H9 (cell line): ENCODE measurements at regions not wholly inside any gene's neighbourhood (a gene's known extent, or its start where the extent isn't known, plus 50 kb on each side); places are given as distances from the start of the nearest gene placed in this dataset.

Source experiments
- DNase-seq: peaks from one replicate; pipeline ENCODE4 v3.0.0-alpha.2; 2017
- H2AFZ ChIP-seq: one replicate; pipeline ENCODE4 v1.6.1; 2013; ENCODE audit warnings: mild to moderate bottlenecking, low read length, control low read depth, moderate library complexity
- H2AK5ac ChIP-seq: 2 replicates; pipeline ENCODE4 v1.6.1; 2013; ENCODE audit warnings: low read length, control low read depth, mixed read lengths; ENCODE audit not compliant: insufficient read length
- H2BK120ac ChIP-seq: one replicate; pipeline ENCODE4 v1.6.1; 2013; ENCODE audit warnings: low read depth, mild to moderate bottlenecking, low read length, control low read depth, inconsistent platforms; ENCODE audit not compliant: poor library complexity, severe bottlenecking
- H2BK12ac ChIP-seq: 2 replicates; pipeline ENCODE4 v1.6.1; 2013; ENCODE audit warnings: low read length, control low read depth, mixed read lengths, low read depth; ENCODE audit not compliant: insufficient read length
- H2BK15ac ChIP-seq: 2 replicates; pipeline ENCODE4 v1.6.1; 2013; ENCODE audit warnings: low read depth, low read length, control low read depth
- H2BK20ac ChIP-seq: one replicate; pipeline ENCODE4 v1.6.1; 2013; ENCODE audit warnings: low read depth, mild to moderate bottlenecking, low read length, control low read depth, inconsistent platforms; ENCODE audit not compliant: poor library complexity, severe bottlenecking
- H2BK5ac ChIP-seq: 2 replicates; pipeline ENCODE4 v1.6.1; 2013; ENCODE audit warnings: low read length, control low read depth, mixed read lengths; ENCODE audit not compliant: insufficient read length
- H3K14ac ChIP-seq: 2 replicates; pipeline ENCODE4 v1.6.1; 2013; ENCODE audit warnings: low read length, control low read depth; ENCODE audit not compliant: insufficient read depth
- H3K18ac ChIP-seq: 2 replicates; pipeline ENCODE4 v1.6.1; 2013; ENCODE audit warnings: low read depth, mild to moderate bottlenecking, mixed read lengths, low read length, control low read depth; ENCODE audit not compliant: insufficient read length
- H3K23ac ChIP-seq: 2 replicates; pipeline ENCODE4 v1.6.1; 2013; ENCODE audit warnings: low read length, control low read depth, mixed read lengths, low read depth; ENCODE audit not compliant: insufficient read length
- H3K23me2 ChIP-seq: 2 replicates; pipeline ENCODE4 v1.6.1; 2013; ENCODE audit warnings: low read depth, mild to moderate bottlenecking, mixed read lengths, low read length, control low read depth; ENCODE audit not compliant: insufficient read length, poor library complexity, severe bottlenecking
- H3K27ac ChIP-seq: 2 replicates; pipeline ENCODE4 v1.5.1; 2013; ENCODE audit warnings: low read length, control low read depth, mixed read lengths, low read depth; ENCODE audit not compliant: insufficient read length
- H3K27me3 ChIP-seq: 2 replicates; pipeline ENCODE4 v1.6.1; 2013; ENCODE audit warnings: low read length, control low read depth, inconsistent platforms; ENCODE audit not compliant: insufficient read depth
- H3K4ac ChIP-seq: 2 replicates; pipeline ENCODE4 v1.6.1; 2013; ENCODE audit warnings: low read depth, mild to moderate bottlenecking, control low read depth, inconsistent platforms, low read length, moderate library complexity
- H3K4me1 ChIP-seq: 2 replicates; pipeline ENCODE4 v1.6.1; 2013; ENCODE audit warnings: low read length, control low read depth, inconsistent platforms; ENCODE audit not compliant: insufficient read depth
- H3K4me2 ChIP-seq: 2 replicates; pipeline ENCODE4 v1.6.1; 2013; ENCODE audit warnings: low read length, control low read depth, mixed read lengths; ENCODE audit not compliant: insufficient read length, insufficient read depth
- H3K56ac ChIP-seq: 2 replicates; pipeline ENCODE4 v1.6.1; 2013; ENCODE audit warnings: low read depth, mild to moderate bottlenecking, mixed read lengths, low read length, control low read depth; ENCODE audit not compliant: insufficient read length
- H3K79me1 ChIP-seq: 2 replicates; pipeline ENCODE4 v1.6.1; 2013; ENCODE audit warnings: low read depth, mild to moderate bottlenecking, moderate library complexity, low read length, control low read depth, inconsistent platforms; ENCODE audit not compliant: insufficient read depth, poor library complexity, severe bottlenecking
- H3K79me2 ChIP-seq: 2 replicates; pipeline ENCODE4 v1.6.1; 2013; ENCODE audit warnings: low read length, control low read depth, inconsistent platforms; ENCODE audit not compliant: insufficient read depth
- H3K9ac ChIP-seq: 2 replicates; pipeline ENCODE4 v1.6.1; 2013; ENCODE audit warnings: low read length, control low read depth, mixed read lengths; ENCODE audit not compliant: insufficient read length; ENCODE audit errors: extremely low read depth
- H3K9me3 ChIP-seq: one replicate; pipeline ENCODE4 v1.6.1; 2013; ENCODE audit warnings: low read depth, low read length, inconsistent platforms; ENCODE audit not compliant: control insufficient read depth
- H3T11ph ChIP-seq: one replicate; pipeline ENCODE4 v1.6.1; 2013; ENCODE audit warnings: mild to moderate bottlenecking, low read length, control low read depth, inconsistent platforms
- H4K20me1 ChIP-seq: one replicate; pipeline ENCODE4 v1.6.1; 2013; ENCODE audit not compliant: control insufficient read depth, insufficient read length, insufficient read depth
- H4K5ac ChIP-seq: 2 replicates; pipeline ENCODE4 v1.6.1; 2013; ENCODE audit warnings: low read depth, mild to moderate bottlenecking, mixed read lengths, low read length, control low read depth; ENCODE audit not compliant: insufficient read length
- H4K8ac ChIP-seq: replicated peaks from 2 replicates; pipeline ENCODE4 v1.6.1; 2013; ENCODE audit warnings: low read length, control low read depth, mixed read lengths, low read depth; ENCODE audit not compliant: insufficient read length
- H4K91ac ChIP-seq: 2 replicates; pipeline ENCODE4 v1.6.1; 2013; ENCODE audit warnings: low read depth, mild to moderate bottlenecking, moderate library complexity, mixed read lengths, low read length, control low read depth; ENCODE audit not compliant: insufficient read length
- H3K27ac Mint-ChIP-seq, 3 experiments: 2 replicates in 2 of 3; 3 replicates in 1 of 3; pipeline ENCODE4 v1.8.0; 2020 to 2021; ENCODE audit warnings: mixed read lengths in 3 of 3, mild to moderate bottlenecking in 1 of 3, moderate library complexity in 1 of 3
- H3K27me3 Mint-ChIP-seq: 2 replicates; pipeline ENCODE4 v1.8.0; 2021; ENCODE audit warnings: low read depth, mild to moderate bottlenecking, moderate library complexity, mixed read lengths
- H3K36me3 Mint-ChIP-seq, 3 experiments: 2 replicates in 2 of 3; 3 replicates in 1 of 3; pipeline ENCODE4 v1.8.0; 2020 to 2021; ENCODE audit warnings: low read depth in 3 of 3, mixed read lengths in 3 of 3; ENCODE audit not compliant: insufficient read depth in 1 of 3
- H3K4me1 Mint-ChIP-seq, 2 experiments: 2 replicates each; pipeline ENCODE4 v1.8.0; 2020; ENCODE audit warnings: mixed read lengths in 2 of 2
- H3K4me3 Mint-ChIP-seq, 2 experiments: 2 replicates in 1 of 2; 3 replicates in 1 of 2; pipeline ENCODE4 v1.8.0; 2020 to 2021; ENCODE audit warnings: mild to moderate bottlenecking in 2 of 2, mixed read lengths in 2 of 2, moderate library complexity in 1 of 2
- H3K9me3 Mint-ChIP-seq, 2 experiments: 2 replicates in 1 of 2; 3 replicates in 1 of 2; pipeline ENCODE4 v1.8.0; 2020; ENCODE audit warnings: mild to moderate bottlenecking in 2 of 2, mixed read lengths in 2 of 2, moderate library complexity in 1 of 2
- CTCF ChIP-seq: fragments of 200-600 bp; sonication (generic); conservative IDR thresholded peaks from 3 replicates; pipeline ENCODE4 v1.8.0; 2021; ENCODE audit warnings: antibody characterized with exemption, mild to moderate bottlenecking
- WGBS: extraction: QIAGEN DNeasy Blood & Tissue Kit; methylation state at CpG from one replicate; pipeline ENCODE4 v1.1.7; 2013; ENCODE audit warnings: missing lambda C conversion rate, low lambda C conversion rate, mixed read lengths; ENCODE audit not compliant: insufficient read length; ENCODE audit errors: extremely low coverage; 5-methylcytosine and 5-hydroxymethylcytosine counted together

DNA sequence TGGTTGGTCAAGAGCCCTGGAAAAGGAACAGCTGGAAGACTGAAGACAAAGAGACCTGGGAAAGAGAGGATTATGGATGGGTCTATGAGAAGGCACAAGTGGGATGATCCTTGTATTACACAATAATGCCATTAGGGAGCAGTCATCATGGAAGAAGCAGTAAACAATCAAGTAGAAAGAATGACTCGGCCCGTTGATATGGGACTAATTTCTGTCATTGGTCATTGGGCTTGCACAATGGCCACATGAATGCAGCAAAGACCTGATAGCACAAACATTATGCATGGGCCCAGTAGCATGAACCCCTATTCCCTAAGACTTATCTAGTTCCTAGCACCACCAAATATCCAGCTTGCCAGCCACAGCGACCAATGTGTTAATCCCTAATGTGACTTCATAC, 390.3 kb upstream of the ZNF507 start:
- peaks cover 19% of the 10 kb centered on the region in 2 experiments for H3K4me1 Mint-ChIP-seq
- H3K9me3 ChIP-seq: no peaks in the 10 kb centered on the region

More for the DNA sequence above, 390.3 kb upstream of the ZNF507 start:
- DNase-seq: no peak
- H3K36me3 Mint-ChIP-seq: peaks cover 0 to 12% (median 2%) of the 10 kb centered on the region in 3 experiments; a peak in 2 of 7 replicates
- Histone ChIP-seq H2BK120ac (no peak overlapping the region), H3K4me2 (no peak overlapping the region), H3K9ac (no peak overlapping the region), H3K4ac (no peak overlapping the region), H3T11ph (no peak overlapping the region), H3K23me2 (no peaks in the 10 kb centered on the region), H3K79me1 (no peaks in the 10 kb centered on the region), H2BK12ac (no peak overlapping the region), H3K27me3 (no peaks in the 10 kb centered on the region), H3K23ac (no peak overlapping the region), H4K5ac (no peak overlapping the region), H2BK15ac (no peak overlapping the region), H2BK20ac (no peak overlapping the region), H2AK5ac (no peak overlapping the region), H3K56ac (no peak overlapping the region), H4K8ac (no peak overlapping the region), H4K91ac (no peak overlapping the region), H2BK5ac (no peak overlapping the region), H2AFZ (no peak overlapping the region), H3K79me2 (no peaks in the 10 kb centered on the region), H3K4me1 (no peaks in the 10 kb centered on the region), H3K14ac (no peak overlapping the region), H3K18ac (no peak overlapping the region), H4K20me1 (no peaks in the 10 kb centered on the region), H3K27ac (no peak overlapping the region)
- no peak overlapping the region for H3K4me3 Mint-ChIP-seq
- H3K27ac Mint-ChIP-seq: no peak overlapping the region; a peak in 1 of 7 replicates
- no peak for TF ChIP-seq CTCF
- H3K9me3 Mint-ChIP-seq: peaks cover 5% of the 10 kb centered on the region in 2 experiments; a peak in 4 of 5 replicates
- H3K27me3 Mint-ChIP-seq: no peaks in the 10 kb centered on the region; the same call in 1 of the 2 replicates
- WGBS: no CpG with 5 or more reads among the region's 3 CpGs
